Spleen (tissue), 7 donors: ENCODE measurements at regions not wholly inside any gene's neighbourhood (a gene's known extent, or its start where the extent isn't known, plus 50 kb on each side); places are given as distances from the start of the nearest gene placed in this dataset.

ENCODE experiments used
- CTCF ChIP-seq, 11 experiments: fragments of 200-600 bp in 7 of 11; fragments of 450-650 bp in 4 of 11; sonication (generic) in 4 of 11; IDR thresholded peaks in 8 of 11; conservative IDR thresholded peaks in 3 of 11; 1 replicate in 7 of 11; 2 replicates in 4 of 11; pipeline versions ENCODE4 v1.4.0 to v1.8.0; 2016 to 2021; ENCODE audit warnings: antibody characterized with exemption in 11 of 11, inconsistent platforms in 4 of 11, mild to moderate bottlenecking in 1 of 11
- POLR2AphosphoS5 ChIP-seq, 3 donors: sonication (generic); formaldehyde crosslinking; IDR thresholded peaks; one replicate each; pipeline ENCODE4 v1.5.1; 2017; ENCODE audit warnings: antibody characterized with exemption in 3 of 3
- donor health status: DM: no; HTN: no; CAD: no; lungs with moderate emphysema.
- donor health status: DM: no; HTN: no; CAD: no.
- donor health status: DM: no; HTN: no; CAD: no.

GRCh38 chr1:36614991-36615390, 132.3 kb upstream of the CSF3R start:
- no peak for TF ChIP-seq CTCF (IDR thresholded peaks at IDR 0.05 in 8 of 11, conservative IDR thresholded peaks at IDR 0.05 in 3 of 11)
- TF ChIP-seq POLR2AphosphoS5 (IDR thresholded peaks at IDR 0.05), result no peak
